GM23338 (cell line): ENCODE measurements at regions not wholly inside any gene's neighbourhood (a gene's known extent, or its start where the extent isn't known, plus 50 kb on each side); places are given as distances from the start of the nearest gene placed in this dataset.

Experiments
- ATAC-seq: fragments of 200-7000 bp; cut with Tn5 transposase; 3 replicates; pipeline ENCODE4 v1.9.1; 2020
- DNase-seq: peaks from one replicate; pipeline ENCODE4 v3.0.0-alpha.2; 2015; ENCODE audit warnings: low spot score
- H2AFZ ChIP-seq: fragments of 200-600 bp; sonication (generic); 2 replicates; pipeline ENCODE4 v1.8.0; 2016; ENCODE audit warnings: antibody characterized with exemption, mild to moderate bottlenecking, moderate library complexity
- H3F3A ChIP-seq: fragments of 200-600 bp; sonication (generic); replicated peaks from 2 replicates; pipeline ENCODE4 v1.8.0; 2017; ENCODE audit warnings: antibody characterized with exemption, mixed run types, low read depth
- H3K27ac ChIP-seq: fragments of 200-600 bp; sonication (generic); 2 replicates; pipeline ENCODE4 v1.6.1; 2016; ENCODE audit warnings: low read depth
- H3K27me3 ChIP-seq: fragments of 200-600 bp; sonication (generic); 2 replicates; pipeline ENCODE4 v1.8.0; 2016; ENCODE audit warnings: mild to moderate bottlenecking, mixed run types, moderate library complexity; ENCODE audit not compliant: insufficient read depth
- H3K36me3 ChIP-seq: fragments of 200-600 bp; sonication (generic); 2 replicates; pipeline ENCODE4 v1.8.0; 2016; ENCODE audit warnings: mild to moderate bottlenecking; ENCODE audit not compliant: insufficient read depth
- H3K4me1 ChIP-seq: fragments of 200-600 bp; sonication (generic); 2 replicates; pipeline ENCODE4 v1.8.0; 2016; ENCODE audit warnings: mild to moderate bottlenecking, moderate library complexity; ENCODE audit not compliant: insufficient read depth
- H3K4me2 ChIP-seq: fragments of 200-600 bp; sonication (generic); 2 replicates; pipeline ENCODE4 v1.7.1; 2017; ENCODE audit warnings: mixed run types
- H3K4me3 ChIP-seq: fragments of 200-600 bp; sonication (generic); 2 replicates; pipeline ENCODE4 v1.6.1; 2016; ENCODE audit warnings: mixed run types
- H3K79me2 ChIP-seq: fragments of 200-600 bp; sonication (generic); replicated peaks from 2 replicates; pipeline ENCODE4 v1.8.0; 2017; ENCODE audit warnings: mild to moderate bottlenecking; ENCODE audit not compliant: insufficient read depth
- H3K9me2 ChIP-seq: fragments of 200-600 bp; sonication (generic); 2 replicates; pipeline ENCODE4 v1.8.0; 2017; ENCODE audit not compliant: insufficient read depth
- H4K20me1 ChIP-seq: fragments of 200-600 bp; sonication (generic); replicated peaks from 2 replicates; pipeline ENCODE4 v1.8.0; 2017; ENCODE audit warnings: mild to moderate bottlenecking; ENCODE audit not compliant: insufficient read depth
- H3K27ac Mint-ChIP-seq: 2 replicates; pipeline ENCODE4 v1.8.0; 2020; ENCODE audit warnings: inconsistent platforms, mild to moderate bottlenecking, moderate library complexity, mixed read lengths
- H3K27me3 Mint-ChIP-seq: 3 replicates; pipeline ENCODE4 v1.8.0; 2022; ENCODE audit warnings: low read depth, mild to moderate bottlenecking, moderate library complexity, mixed read lengths, inconsistent platforms; ENCODE audit not compliant: insufficient read depth, poor library complexity
- H3K36me3 Mint-ChIP-seq: 3 replicates; pipeline ENCODE4 v1.8.0; 2021; ENCODE audit warnings: low read depth, mild to moderate bottlenecking, inconsistent platforms, moderate library complexity, mixed read lengths
- H3K4me1 Mint-ChIP-seq: 3 replicates; pipeline ENCODE4 v1.8.0; 2020; ENCODE audit warnings: mild to moderate bottlenecking, inconsistent platforms, mixed read lengths
- H3K4me3 Mint-ChIP-seq: 3 replicates; pipeline ENCODE4 v1.8.0; 2021; ENCODE audit warnings: moderate library complexity, mild to moderate bottlenecking, inconsistent platforms, mixed read lengths
- H3K9me3 Mint-ChIP-seq: 3 replicates; pipeline ENCODE4 v1.8.0; 2020; ENCODE audit warnings: moderate library complexity, mild to moderate bottlenecking, inconsistent platforms, mixed read lengths
- CREB1 ChIP-seq: fragments of 250-450 bp; sonication (Bioruptor Pico); IDR thresholded peaks from 2 replicates; pipeline ENCODE4 v1.5.0; 2020; ENCODE audit warnings: low read depth, mild to moderate bottlenecking, moderate library complexity
- CTCF ChIP-seq, 2 experiments: fragments of 200-600 bp in 1 of 2; sonication (generic) in 1 of 2; conservative IDR thresholded peaks; 2 replicates each; pipeline versions ENCODE4 v1.5.1 to v1.6.1; 2016 to 2017; ENCODE audit warnings: antibody characterized with exemption in 2 of 2, low read depth in 2 of 2, mild to moderate bottlenecking in 2 of 2, moderate library complexity in 1 of 2
- ETS1 ChIP-seq: IDR thresholded peaks from 2 replicates; pipeline ENCODE4 v1.6.1; 2016; ENCODE audit warnings: antibody characterized with exemption
- EZH2 ChIP-seq: fragments of 200-600 bp; sonication (generic); IDR thresholded peaks from one replicate; pipeline ENCODE4 v1.8.0; 2017; ENCODE audit warnings: antibody characterized with exemption, mild to moderate bottlenecking, low read depth; ENCODE audit not compliant: unreplicated experiment
- EZH2phosphoT487 ChIP-seq: fragments of 200-600 bp; sonication (generic); IDR thresholded peaks from one replicate; pipeline ENCODE4 v1.8.1; 2018; ENCODE audit warnings: antibody characterized with exemption; ENCODE audit not compliant: unreplicated experiment
- JUNB ChIP-seq: IDR thresholded peaks from one replicate; pipeline ENCODE4 v1.6.1; 2016; ENCODE audit warnings: antibody characterized with exemption; ENCODE audit not compliant: unreplicated experiment
- NANOG ChIP-seq: IDR thresholded peaks from 2 replicates; pipeline ENCODE4 v1.6.1; 2016; ENCODE audit warnings: antibody characterized with exemption, borderline replicate concordance
- POLR2AphosphoS5 ChIP-seq: IDR thresholded peaks from 2 replicates; pipeline ENCODE4 v1.6.1; 2016; ENCODE audit warnings: antibody characterized with exemption, low read depth
- REST ChIP-seq: IDR thresholded peaks from one replicate; pipeline ENCODE4 v1.6.1; 2018; ENCODE audit warnings: antibody characterized with exemption; ENCODE audit not compliant: unreplicated experiment
- STAT1 ChIP-seq: IDR thresholded peaks from one replicate; pipeline ENCODE4 v1.6.1; 2016; ENCODE audit warnings: antibody characterized with exemption; ENCODE audit not compliant: unreplicated experiment
- ZNF114 ChIP-seq: fragments of 250-450 bp; sonication (Bioruptor Pico); IDR thresholded peaks from 2 replicates; pipeline ENCODE4 v1.5.0; 2020; ENCODE audit warnings: mild to moderate bottlenecking, moderate library complexity
- ZNF331 ChIP-seq: fragments of 250-450 bp; sonication (Bioruptor Pico); IDR thresholded peaks from 2 replicates; pipeline ENCODE4 v1.5.0; 2020; ENCODE audit warnings: low read depth, mild to moderate bottlenecking, moderate library complexity
- ZNF462 ChIP-seq: fragments of 250-450 bp; sonication (Bioruptor Pico); IDR thresholded peaks from 2 replicates; pipeline ENCODE4 v1.5.0; 2020; ENCODE audit warnings: mild to moderate bottlenecking, moderate library complexity

- no peak for TF ChIP-seq JUNB
Measured at GRCh38 chr6:121965739-121966138, 433.7 kb upstream of the HSF2 start (continued).

- no peaks in the 10 kb centered on the region for H3K36me3 Mint-ChIP-seq
- no peaks in the 10 kb centered on the region for H3K36me3 ChIP-seq
- peaks cover 4% of the 10 kb centered on the region; the same call in 1 of the 2 replicates for H3K4me1 ChIP-seq
- H3K27me3 ChIP-seq = no peaks in the 10 kb centered on the region
- H3K4me2 ChIP-seq = no peak overlapping the region
- no peaks in the 10 kb centered on the region for H4K20me1 ChIP-seq
- no peaks in the 10 kb centered on the region for H3K9me2 ChIP-seq
- H3F3A ChIP-seq = no peaks in the 10 kb centered on the region
- no peaks in the 10 kb centered on the region for H3K79me2 ChIP-seq
- H3K27ac Mint-ChIP-seq = no peak overlapping the region
- H3K27me3 Mint-ChIP-seq = no peaks in the 10 kb centered on the region
- H3K4me1 Mint-ChIP-seq = peaks cover 5% of the 10 kb centered on the region; the same call in 2 of the 3 replicates
- ATAC-seq (no peak), DNase-seq (no peak)
- no peak overlapping the region for H2AFZ ChIP-seq
- H3K4me3 Mint-ChIP-seq = no peak overlapping the region
- TF ChIP-seq CREB1 (no peak), POLR2AphosphoS5 (no peak), REST (no peak), ZNF462 (CRISPR knock-in tag) (no peak), ETS1 (no peak), ZNF331 (CRISPR knock-in tag) (no peak), EZH2phosphoT487 (no peak), NANOG (no peak), STAT1 (no peak), EZH2 (no peak), JUNB (no peak), CTCF (conservative IDR thresholded peaks at IDR 0.05; ENCODE audit: low read depth in 2 of 2) (no peak), ZNF114 (no peak)
- no peaks in the 10 kb centered on the region for H3K9me3 Mint-ChIP-seq
- no peak overlapping the region for H3K27ac ChIP-seq
- H3K4me3 ChIP-seq = no peak overlapping the region
Measured at GRCh38 chr6:121967631-121968030, 431.8 kb upstream of the HSF2 start.
